Activated naive CD4-positive, alpha-beta T cell treated with anti-CD3 and anti-CD28 coated beads, Interleukin-2, amount 50 U/mL, for 24 hours (primary cell): ENCODE measurements at regions not wholly inside any gene's neighbourhood (a gene's known extent, or its start where the extent isn't known, plus 50 kb on each side); places are given as distances from the start of the nearest gene placed in this dataset.
A peak's percentile ranks its signal among the peaks of the same experiment; 100 is the strongest.

Experiments
- H3K27ac Mint-ChIP-seq: one replicate; pipeline ENCODE4 v1.8.0; 2021; ENCODE audit warnings: mild to moderate bottlenecking, mixed read lengths
- H3K27me3 Mint-ChIP-seq: one replicate; pipeline ENCODE4 v1.8.0; 2021; ENCODE audit warnings: mixed read lengths
- H3K36me3 Mint-ChIP-seq: one replicate; pipeline ENCODE4 v1.8.0; 2021; ENCODE audit warnings: mixed read lengths
- H3K4me1 Mint-ChIP-seq: one replicate; pipeline ENCODE4 v1.8.0; 2021; ENCODE audit warnings: mixed read lengths
- H3K4me3 Mint-ChIP-seq: one replicate; pipeline ENCODE4 v1.8.0; 2021; ENCODE audit warnings: mild to moderate bottlenecking, mixed read lengths
- H3K9me3 Mint-ChIP-seq: one replicate; pipeline ENCODE4 v1.8.0; 2021; ENCODE audit warnings: mixed read lengths

DNA sequence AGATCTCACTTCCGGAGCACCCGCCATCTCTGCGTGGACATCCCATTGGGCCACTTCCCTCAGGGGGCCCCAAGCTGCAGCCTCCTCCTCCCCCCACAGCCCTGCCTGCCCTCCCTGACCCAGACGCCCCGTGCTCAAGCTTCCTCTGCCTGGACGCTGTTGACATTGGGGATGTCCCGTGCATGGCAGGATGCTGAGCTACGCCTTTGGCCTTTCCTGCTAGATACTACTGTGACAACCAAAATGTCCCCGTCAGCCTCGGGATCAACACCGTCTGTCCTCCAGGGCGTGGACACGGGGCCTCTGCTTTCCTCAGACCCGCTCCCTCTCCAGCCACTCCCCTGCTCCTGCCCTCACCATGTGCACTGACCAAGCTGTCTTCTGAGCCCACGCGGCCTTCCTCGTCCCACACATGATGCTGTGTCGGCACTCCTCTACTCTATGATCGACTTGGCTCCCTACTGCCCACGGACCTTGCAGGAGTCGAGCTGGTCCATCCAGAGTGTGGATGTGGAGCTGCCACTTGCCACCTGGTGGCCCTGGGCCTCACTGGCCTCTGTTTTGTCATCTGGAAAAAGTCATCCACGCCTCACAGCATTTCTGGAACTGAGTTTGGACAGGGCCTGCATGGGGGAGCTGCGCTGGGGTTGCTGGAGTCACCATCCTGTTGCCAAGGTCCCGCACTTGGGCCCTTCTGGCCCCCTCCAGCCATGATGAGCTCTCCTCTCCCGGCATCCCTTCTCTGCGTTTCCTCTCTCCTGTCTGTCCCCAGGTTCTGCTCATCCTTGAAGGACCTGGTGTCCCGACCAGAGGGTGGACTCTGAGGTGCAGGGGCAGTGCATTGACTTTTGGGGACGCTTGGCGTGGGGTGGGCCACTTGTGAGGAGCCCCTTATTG, 221.7 kb upstream of the CIBAR2 start:
- Mint-ChIP-seq H3K9me3 (no peaks in the 10 kb centered on the region), H3K4me1 (peaks cover 23% of the 10 kb centered on the region), H3K36me3 (no peaks in the 10 kb centered on the region), H3K27ac (peak overlapping the region; percentile 81), H3K27me3 (peaks cover 2% of the 10 kb centered on the region), H3K4me3 (peak overlapping the region; percentile 89)

DNA sequence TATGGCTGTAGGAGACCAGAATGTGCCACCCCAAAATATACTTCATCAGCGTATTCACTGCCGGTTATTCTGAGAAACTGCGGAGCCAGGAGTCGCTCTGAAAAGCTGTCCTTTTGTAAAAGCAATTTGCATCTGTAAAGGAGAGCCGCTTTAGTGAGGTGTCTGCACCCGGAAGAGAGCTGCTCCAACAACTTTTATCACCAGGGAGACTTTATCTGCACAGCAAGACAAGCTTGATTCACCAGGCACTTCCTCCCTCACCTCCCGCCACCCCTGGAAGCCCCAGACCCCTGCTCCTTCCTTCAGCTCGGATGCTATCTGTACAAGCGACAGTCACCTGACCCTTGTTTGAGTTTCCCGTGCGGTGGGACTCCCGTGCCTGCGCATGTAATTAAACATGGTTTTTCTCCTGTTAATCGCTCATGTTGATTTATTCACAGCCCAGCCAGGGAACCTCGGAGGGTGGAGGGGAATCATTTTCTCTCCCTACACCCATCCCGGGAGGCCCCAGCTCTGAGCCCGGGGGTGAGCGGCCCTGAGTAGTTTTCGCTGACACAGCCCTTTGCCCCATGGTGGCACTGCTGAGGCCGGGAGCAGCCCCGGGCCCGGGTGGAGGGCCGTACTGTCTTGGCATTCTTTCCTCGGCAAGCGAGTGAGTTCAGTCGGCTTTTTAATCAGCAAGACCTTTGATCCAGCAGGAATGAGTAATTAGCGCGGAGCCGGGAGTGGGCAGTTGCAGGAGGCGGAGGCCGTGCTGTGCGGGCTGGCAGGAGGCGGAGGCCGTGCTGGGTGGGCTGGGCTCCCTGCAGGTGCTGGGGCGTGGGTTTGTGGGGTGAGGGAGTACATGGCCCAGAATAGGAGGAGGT, 222.7 kb upstream of the CIBAR2 start:
- no peaks in the 10 kb centered on the region for H3K36me3 Mint-ChIP-seq
- peaks cover 21% of the 10 kb centered on the region for H3K4me1 Mint-ChIP-seq
- H3K9me3 Mint-ChIP-seq = no peaks in the 10 kb centered on the region
- H3K4me3 Mint-ChIP-seq = peak overlapping the region; percentile 89
- peak overlapping the region; percentile 35 for H3K27ac Mint-ChIP-seq
- H3K27me3 Mint-ChIP-seq = peaks cover 2% of the 10 kb centered on the region

DNA sequence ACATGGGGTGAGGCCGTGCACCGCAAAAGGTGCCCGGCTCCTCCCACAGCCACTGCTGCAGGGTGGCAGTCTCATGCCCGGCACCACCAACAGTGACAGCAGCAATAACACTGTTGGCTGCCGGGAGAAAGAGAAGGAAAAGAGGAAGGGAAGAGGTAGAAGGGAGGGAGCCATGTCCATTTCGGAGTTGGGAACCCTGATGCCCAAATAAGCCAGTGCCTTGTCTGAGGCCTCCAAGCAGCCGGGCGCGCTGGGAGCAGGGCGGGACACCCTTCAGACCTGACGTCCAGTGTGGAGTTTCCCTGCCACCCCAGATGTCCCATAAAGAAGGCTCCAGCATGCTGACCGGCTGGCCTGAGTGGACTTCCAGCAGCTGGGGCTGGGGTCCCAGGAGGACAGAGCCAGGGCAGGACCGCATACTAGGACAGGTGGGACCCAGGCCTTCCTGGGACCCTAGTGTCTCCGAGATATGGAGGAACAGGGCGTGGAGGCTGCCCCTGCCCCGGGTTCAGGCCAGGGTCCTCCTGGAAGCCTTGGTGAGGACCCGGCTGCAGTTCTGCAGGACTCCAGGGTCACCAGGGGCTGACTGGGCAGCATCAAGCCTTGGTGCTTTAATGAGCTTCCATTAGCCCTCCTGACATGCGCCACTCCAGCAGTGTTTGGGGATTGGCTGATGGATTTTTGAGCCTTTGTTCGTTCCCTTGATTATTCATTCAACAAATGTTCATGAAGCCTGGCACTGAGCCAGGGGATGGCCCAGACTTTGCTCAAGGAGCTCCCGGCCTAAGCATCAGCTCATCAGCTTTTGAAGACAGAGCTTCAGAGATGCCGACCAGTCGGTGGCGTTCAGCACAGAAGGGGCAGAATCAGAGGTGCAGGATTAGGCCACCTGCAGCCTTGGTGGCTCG, 223.6 kb upstream of the CIBAR2 start:
- no peaks in the 10 kb centered on the region for H3K36me3 Mint-ChIP-seq
- no peak overlapping the region for H3K27ac Mint-ChIP-seq

DNA sequence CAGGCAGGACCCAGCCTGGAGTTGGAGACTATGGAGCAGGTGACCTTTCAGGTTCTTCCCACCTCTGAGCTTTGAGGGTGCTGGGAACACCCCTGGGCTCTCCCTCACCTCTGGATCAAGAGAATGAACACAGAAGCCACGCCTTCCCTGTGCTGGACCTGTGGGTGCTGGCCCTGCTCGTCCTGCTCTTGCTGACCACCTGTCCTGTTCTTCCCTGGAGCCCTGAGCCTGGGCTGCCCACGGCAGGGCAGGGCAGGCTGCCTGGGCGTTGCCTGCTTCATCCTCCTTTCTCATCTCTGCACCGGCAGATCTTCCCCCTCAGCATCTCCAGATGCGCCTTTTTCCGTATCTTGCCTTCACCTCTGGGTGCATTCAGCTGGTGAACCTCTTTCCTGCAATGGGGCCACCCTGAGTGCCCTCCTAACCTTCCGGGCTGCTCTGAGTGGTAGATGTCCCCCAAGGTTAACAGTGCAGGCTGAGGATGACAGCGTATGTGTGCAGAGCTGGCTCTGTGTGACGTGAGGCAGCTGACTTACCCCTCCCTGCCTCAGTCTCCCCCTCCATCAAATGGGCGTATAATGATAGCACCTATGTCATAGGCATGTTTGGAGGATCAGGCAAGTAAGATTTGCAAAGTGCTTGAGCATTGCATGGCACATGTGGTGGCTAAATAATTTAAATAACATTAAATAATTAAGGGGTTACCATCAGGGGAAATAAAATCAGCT, 225.8 kb upstream of the CIBAR2 start:
- Mint-ChIP-seq H3K4me1 (peaks cover 14% of the 10 kb centered on the region), H3K36me3 (no peaks in the 10 kb centered on the region), H3K27me3 (no peaks in the 10 kb centered on the region), H3K27ac (no peak overlapping the region), H3K4me3 (no peak overlapping the region), H3K9me3 (no peaks in the 10 kb centered on the region)

More for the DNA sequence above, 223.6 kb upstream of the CIBAR2 start:
- H3K4me3 Mint-ChIP-seq = peak overlapping the region; percentile 89
- peaks cover 15% of the 10 kb centered on the region for H3K4me1 Mint-ChIP-seq
- H3K9me3 Mint-ChIP-seq = no peaks in the 10 kb centered on the region
- H3K27me3 Mint-ChIP-seq = no peaks in the 10 kb centered on the region

DNA sequence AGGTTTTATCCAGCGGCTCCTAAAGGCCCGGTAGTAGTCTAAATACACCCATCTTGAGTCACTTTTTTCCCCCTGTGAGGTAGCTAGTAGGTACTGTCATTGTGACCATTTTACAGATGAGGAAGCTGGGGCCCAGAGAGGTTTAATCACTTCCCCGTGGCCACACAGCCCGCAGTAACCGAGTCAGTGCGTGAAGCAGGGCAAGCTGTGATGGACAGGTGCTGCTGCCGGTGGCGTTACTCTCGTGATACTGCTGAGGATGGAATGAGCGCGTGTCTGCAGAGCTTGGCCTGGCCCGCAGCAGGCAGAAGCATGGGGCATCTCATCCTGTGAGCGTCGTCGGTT, 226.3 kb upstream of the CIBAR2 start:
- no peaks in the 10 kb centered on the region for H3K27me3 Mint-ChIP-seq
- no peaks in the 10 kb centered on the region for H3K9me3 Mint-ChIP-seq
- no peaks in the 10 kb centered on the region for H3K36me3 Mint-ChIP-seq
- H3K4me1 Mint-ChIP-seq = peaks cover 14% of the 10 kb centered on the region
- H3K27ac Mint-ChIP-seq = no peak overlapping the region
- H3K4me3 Mint-ChIP-seq = no peak overlapping the region

DNA sequence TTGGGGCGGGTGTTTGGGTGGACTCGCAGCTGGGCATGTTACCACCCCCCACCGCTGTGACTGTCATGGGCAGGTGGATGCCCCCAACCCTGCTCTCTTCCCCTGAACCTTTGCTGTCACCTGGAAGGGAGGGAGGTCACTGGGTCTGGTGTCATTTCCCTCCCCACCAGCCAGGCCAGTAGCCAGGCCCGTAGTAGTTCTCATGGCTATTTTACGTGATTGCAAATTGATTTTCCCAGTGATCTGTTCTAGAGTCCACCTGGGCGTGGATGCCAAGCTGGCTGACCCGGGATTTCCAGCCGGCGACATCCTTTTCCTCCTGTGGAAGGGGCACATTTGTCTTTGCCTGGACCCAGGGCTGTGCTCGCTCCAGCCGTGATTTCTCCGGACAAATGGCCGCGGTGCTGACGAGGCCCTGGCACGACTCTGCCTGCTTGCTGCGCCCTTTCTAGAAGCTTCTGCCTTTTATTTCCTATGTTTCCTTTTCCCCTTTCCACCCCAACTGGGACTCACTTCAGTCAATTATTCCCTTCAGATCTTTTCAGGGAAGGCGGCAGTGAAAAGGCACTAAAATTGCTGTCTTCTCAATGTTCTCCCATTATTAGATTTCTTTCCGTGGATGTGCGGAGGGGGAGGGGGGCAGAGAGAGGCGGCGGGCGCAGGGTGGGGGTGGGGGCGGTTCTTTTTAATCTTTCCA, 226.9 kb upstream of the CIBAR2 start:
- no peak overlapping the region for H3K4me3 Mint-ChIP-seq
- no peaks in the 10 kb centered on the region for H3K9me3 Mint-ChIP-seq
- H3K36me3 Mint-ChIP-seq = no peaks in the 10 kb centered on the region
- no peak overlapping the region for H3K27ac Mint-ChIP-seq
- peaks cover 14% of the 10 kb centered on the region for H3K4me1 Mint-ChIP-seq
- no peaks in the 10 kb centered on the region for H3K27me3 Mint-ChIP-seq

DNA sequence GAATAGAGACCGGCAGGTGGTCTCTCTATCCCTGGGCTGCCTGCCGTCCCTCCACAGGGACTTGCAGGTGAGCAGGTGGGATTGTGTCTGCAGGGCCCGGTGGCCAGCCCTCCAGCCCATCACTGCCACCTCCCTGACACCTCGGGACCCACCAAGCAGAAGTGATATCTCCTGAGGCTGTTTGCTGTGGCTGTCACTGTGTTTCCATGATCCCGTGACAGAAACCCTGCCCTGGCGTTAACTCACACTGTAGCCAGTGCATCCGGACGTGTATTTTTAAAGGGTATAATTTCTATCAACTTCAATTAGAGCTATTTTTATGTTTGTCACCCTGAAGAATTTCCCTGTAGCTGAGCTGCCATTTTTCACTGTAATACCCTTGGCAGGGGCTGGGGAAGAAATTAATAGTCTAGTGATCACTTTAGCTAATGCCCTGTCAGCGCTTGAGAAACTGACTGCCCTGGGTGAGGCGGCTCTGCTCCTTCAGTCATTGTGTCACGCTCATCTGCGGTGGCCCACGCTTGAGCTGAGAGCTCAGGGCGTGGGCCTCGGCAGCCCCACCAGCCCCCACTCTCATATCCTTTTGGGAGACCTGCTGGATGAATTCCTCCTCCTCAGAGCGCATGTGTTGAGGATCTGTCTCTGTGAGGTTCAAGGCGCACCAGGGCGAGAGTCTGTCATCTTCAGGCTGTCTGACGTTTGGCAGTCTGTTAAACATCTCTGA, 229.9 kb upstream of the CIBAR2 start:
- Mint-ChIP-seq H3K4me1 (no peaks in the 10 kb centered on the region), H3K27ac (no peak overlapping the region), H3K9me3 (no peaks in the 10 kb centered on the region), H3K27me3 (no peaks in the 10 kb centered on the region), H3K4me3 (no peak overlapping the region), H3K36me3 (no peaks in the 10 kb centered on the region)

DNA sequence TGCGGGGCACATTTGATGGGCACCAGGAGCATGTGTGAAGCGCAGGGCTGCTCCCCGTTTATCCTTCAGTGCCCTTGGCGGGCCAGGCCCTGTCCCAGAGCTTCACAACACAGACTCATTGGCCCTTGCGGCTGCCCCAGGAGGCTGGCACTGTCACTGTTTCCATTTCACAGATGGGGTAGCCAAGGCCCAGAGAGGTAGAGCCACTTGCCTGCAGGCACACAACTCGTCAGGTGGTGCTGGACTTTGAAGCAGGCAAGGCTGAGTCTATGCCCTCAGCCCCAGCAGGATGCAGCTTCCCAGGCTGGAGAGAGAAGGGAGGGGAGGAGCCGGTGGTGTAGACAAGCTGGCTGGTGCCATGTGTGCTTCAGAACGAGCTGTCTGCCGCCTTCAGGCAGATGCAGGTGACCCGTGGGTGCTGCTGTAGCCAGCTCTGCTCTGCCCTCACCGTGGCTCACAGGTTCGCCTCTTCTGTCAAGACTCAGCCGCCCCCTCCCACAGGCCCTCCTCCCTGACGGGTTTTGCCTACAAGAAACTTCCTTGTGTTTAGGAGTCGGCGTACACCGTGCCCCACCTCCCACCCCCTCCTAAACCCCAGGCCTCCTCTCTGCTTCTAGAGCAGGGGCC, 232.3 kb upstream of the CIBAR2 start:
- H3K9me3 Mint-ChIP-seq = no peaks in the 10 kb centered on the region
- no peaks in the 10 kb centered on the region for H3K36me3 Mint-ChIP-seq
- no peaks in the 10 kb centered on the region for H3K27me3 Mint-ChIP-seq
- no peaks in the 10 kb centered on the region for H3K4me1 Mint-ChIP-seq
- H3K4me3 Mint-ChIP-seq = no peak overlapping the region
- H3K27ac Mint-ChIP-seq = no peak overlapping the region

DNA sequence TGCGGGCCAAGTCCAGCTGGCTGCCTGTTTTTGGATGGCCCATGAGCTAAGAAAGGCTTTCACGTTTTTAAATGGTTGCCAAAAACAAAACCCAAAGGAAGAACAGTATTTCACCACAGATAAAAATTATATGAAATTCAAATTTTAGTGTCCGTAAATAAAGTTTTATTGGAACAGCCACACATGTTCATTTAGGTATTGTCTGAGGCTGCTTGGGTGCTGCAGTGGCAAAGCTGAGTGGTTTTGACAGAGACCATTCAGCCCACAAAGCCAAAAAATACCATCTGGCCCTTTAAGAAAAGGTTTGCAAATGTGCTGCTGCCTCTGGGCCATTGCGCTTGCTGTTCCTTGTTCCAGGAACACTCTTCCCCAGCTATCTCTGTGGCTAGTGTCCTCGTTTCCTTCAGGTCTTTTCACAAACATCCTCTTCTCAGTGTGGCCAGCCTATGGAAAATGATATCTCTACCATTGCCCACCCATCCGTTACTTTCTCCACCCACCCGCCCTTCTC, 232.9 kb upstream of the CIBAR2 start:
- Mint-ChIP-seq H3K9me3 (no peaks in the 10 kb centered on the region), H3K27ac (no peak overlapping the region), H3K4me3 (no peak overlapping the region), H3K27me3 (no peaks in the 10 kb centered on the region), H3K36me3 (no peaks in the 10 kb centered on the region), H3K4me1 (no peaks in the 10 kb centered on the region)

DNA sequence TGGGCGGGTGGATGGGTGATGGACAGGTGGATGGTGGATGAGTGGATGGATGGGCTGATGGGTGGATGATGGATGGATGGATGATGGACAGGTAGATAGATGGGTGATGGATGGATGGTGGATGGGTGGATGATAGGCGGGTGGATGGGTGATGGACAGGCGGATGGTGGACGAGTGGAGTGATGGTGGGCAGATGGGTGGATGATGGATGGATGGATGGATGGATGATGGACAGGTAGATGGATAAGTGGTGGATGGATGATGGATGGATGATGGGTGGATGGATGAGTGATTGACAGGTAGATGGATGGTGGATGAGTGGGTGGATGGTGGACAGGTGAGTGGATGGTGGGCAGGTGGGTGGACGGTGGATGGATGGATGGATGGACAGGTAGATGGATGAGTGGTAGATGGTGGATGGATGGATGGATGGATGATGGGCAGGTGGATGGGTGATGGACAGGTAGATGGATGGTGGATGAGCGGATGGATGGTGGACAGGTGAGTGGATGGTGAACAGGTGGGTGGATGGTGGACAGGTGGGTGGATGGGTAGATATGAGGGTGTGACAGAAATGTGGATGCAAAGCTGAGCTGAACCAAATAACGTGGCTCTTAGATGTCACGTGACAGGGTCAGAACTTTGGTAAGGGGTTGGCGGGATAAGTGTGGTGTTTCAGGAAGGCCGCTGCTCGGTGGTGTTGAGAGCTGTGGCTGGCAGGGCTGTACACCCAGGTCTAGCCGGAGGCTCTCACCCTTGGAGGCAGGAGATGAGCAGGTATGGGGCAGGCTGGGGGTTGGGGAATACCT, 234.3 kb upstream of the CIBAR2 start:
- Mint-ChIP-seq H3K36me3 (no peaks in the 10 kb centered on the region), H3K4me3 (no peak overlapping the region), H3K27me3 (no peaks in the 10 kb centered on the region), H3K9me3 (no peaks in the 10 kb centered on the region), H3K27ac (peak overlapping the region; percentile 19), H3K4me1 (no peaks in the 10 kb centered on the region)

DNA sequence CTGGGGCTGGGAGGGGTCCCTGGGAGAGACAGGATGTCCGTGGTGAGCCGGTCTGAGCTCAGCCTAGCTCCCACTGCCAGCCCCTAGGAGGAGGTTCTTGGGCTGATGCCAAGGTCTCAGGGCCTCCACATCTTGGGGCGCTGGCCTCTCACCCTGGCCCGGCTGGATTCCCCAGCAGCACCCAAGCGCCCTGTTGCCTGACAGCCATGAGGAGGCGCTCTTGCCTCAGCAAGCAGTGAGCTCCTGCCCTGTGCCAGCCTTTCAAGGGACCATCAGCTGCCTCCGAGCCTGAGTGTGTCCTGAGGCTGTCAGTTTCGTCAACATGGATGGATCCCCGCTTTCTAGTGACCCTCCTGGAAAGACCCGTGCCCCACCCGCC, 234.9 kb upstream of the CIBAR2 start:
- Mint-ChIP-seq H3K4me3 (no peak overlapping the region), H3K9me3 (no peaks in the 10 kb centered on the region), H3K27ac (no peak overlapping the region)

DNA sequence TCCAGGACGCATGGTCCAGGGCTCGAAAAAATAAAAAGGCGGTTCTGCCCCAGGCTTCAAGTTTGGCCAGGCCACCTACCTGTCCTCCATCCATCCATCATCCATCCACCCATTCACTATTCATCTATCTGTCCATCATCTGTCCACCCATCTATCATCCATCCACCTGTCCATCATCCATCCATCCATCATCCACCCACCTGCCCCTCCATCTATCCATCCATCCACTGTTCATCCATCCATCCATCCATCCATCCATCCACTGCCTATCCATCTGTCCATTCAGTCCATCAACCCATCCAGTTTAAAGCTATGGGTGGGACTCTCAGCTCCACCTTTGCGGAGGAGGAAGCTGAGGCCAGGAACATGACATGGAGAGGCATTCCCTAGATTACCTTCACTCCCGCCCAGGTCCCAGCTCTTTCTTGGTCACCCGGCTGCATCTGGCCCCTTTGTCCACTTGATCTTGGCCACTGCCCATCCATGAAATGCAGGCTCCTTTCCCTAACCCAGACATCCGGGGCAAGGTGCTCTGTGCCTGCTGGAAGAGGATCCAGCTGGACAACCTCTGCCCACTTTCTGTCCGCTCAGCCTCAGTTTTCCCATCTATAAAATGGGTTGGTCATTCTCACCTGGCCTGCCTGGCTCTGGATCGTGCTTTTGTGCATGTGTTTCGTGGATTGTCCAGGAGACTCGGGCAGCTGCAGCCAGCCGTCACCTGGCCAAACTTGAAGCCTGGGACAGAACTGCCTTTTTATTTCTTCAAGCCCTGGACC, 236.0 kb upstream of the CIBAR2 start:
- Mint-ChIP-seq H3K27ac (no peak overlapping the region), H3K9me3 (no peaks in the 10 kb centered on the region), H3K27me3 (no peaks in the 10 kb centered on the region), H3K4me3 (no peak overlapping the region), H3K36me3 (no peaks in the 10 kb centered on the region), H3K4me1 (no peaks in the 10 kb centered on the region)

More for the DNA sequence above, 234.9 kb upstream of the CIBAR2 start:
- Mint-ChIP-seq H3K4me1 (no peaks in the 10 kb centered on the region), H3K36me3 (no peaks in the 10 kb centered on the region), H3K27me3 (no peaks in the 10 kb centered on the region)
